Activated CD4-positive, alpha-beta T cell treated with anti-CD3 and anti-CD28 coated beads, Interleukin-2, amount 50 U/mL, for 48 hours (primary cell): ENCODE measurements at regions not wholly inside any gene's neighbourhood (a gene's known extent, or its start where the extent isn't known, plus 50 kb on each side); places are given as distances from the start of the nearest gene placed in this dataset.
"Not testable (repeated sequence)": the region's sequence is repeated elsewhere in the genome, so short reads cannot be mapped to it uniquely, and the experiment has no call there.

Experiments used
- DNase-seq, 2 experiments: peaks; one replicate each; pipeline ENCODE4 v3.0.0-alpha.2; 2020

- DNase-seq = peak; percentile 56 to 66
These were observed 136.7 kb downstream of the CAVIN4 start for GRCh38 chr9:100714372-100715099.

- no peak for DNase-seq
These were observed 137.2 kb downstream of the CAVIN4 start for GRCh38 chr9:100715100-100715380.

GRCh38 chr9:100718717-100719116, 140.8 kb downstream of the CAVIN4 start:
- no peak for DNase-seq

- no peak for DNase-seq
These were observed 143.0 kb downstream of the CAVIN4 start for GRCh38 chr9:100720922-100721321.

GRCh38 chr9:100724886-100725285, 147.0 kb downstream of the CAVIN4 start:
- DNase-seq = no peak

GRCh38 chr9:100725371-100725770, 147.5 kb downstream of the CAVIN4 start:
- DNase-seq = no peak

- no peak for DNase-seq
These were observed 151.5 kb downstream of the CAVIN4 start for GRCh38 chr9:100729336-100729895.

GRCh38 chr9:100730086-100730485, 152.2 kb downstream of the CAVIN4 start:
- DNase-seq = no peak

- DNase-seq = no peak
These were observed 153.2 kb downstream of the CAVIN4 start for GRCh38 chr9:100731038-100731556.

GRCh38 chr9:100731557-100731956, 153.7 kb downstream of the CAVIN4 start:
- no peak for DNase-seq

GRCh38 chr9:100739208-100739607, 161.3 kb downstream of the CAVIN4 start:
- DNase-seq = no peak

GRCh38 chr9:100739666-100740065, 161.8 kb downstream of the CAVIN4 start:
- DNase-seq = no peak

- DNase-seq = not testable (repeated sequence)
These were observed 171.1 kb downstream of the CAVIN4 start for GRCh38 chr9:100748930-100749329.

GRCh38 chr9:100756217-100756616, 178.3 kb downstream of the CAVIN4 start:
- no peak for DNase-seq

GRCh38 chr9:100759215-100759614, 181.3 kb downstream of the CAVIN4 start:
- no peak for DNase-seq

- no peak for DNase-seq
These were observed 183.5 kb downstream of the CAVIN4 start for GRCh38 chr9:100761276-100761802.

GRCh38 chr9:100774326-100774725, 196.4 kb downstream of the CAVIN4 start:
- no peak for DNase-seq

GRCh38 chr9:100774962-100775361, 197.1 kb downstream of the CAVIN4 start:
- no peak for DNase-seq

- no peak for DNase-seq
These were observed 198.0 kb downstream of the CAVIN4 start for GRCh38 chr9:100775912-100776311.

GRCh38 chr9:100784755-100785154, 206.9 kb downstream of the CAVIN4 start:
- no peak for DNase-seq

- DNase-seq = no peak
These were observed 208.1 kb downstream of the CAVIN4 start for GRCh38 chr9:100785946-100786345.

GRCh38 chr9:100794738-100795269, 216.9 kb downstream of the CAVIN4 start:
- no peak for DNase-seq

- DNase-seq = no peak
These were observed 224.6 kb upstream of the PLPPR1 start for GRCh38 chr9:100803956-100804355.

GRCh38 chr9:100811643-100812042, 216.9 kb upstream of the PLPPR1 start:
- DNase-seq = no peak
